ENCODE measurements at regions not wholly inside any gene's neighbourhood (a gene's known extent, or its start where the extent isn't known, plus 50 kb on each side); places are given as distances from the start of the nearest gene placed in this dataset.

- DNase-seq, result no peak
Measured at GRCh38 chr15:79373113-79373512, 59.0 kb upstream of the MINAR1 start.

- no peak for DNase-seq
Measured at GRCh38 chr15:79373728-79374127, 58.4 kb upstream of the MINAR1 start.

- no peak for DNase-seq
Measured at GRCh38 chr15:79376383-79376782, 55.8 kb upstream of the MINAR1 start.

GRCh38 chr15:79378394-79379109, 53.6 kb upstream of the MINAR1 start:
- peak; percentile 42 for DNase-seq

- DNase-seq, result peak; percentile 89
Measured at GRCh38 chr15:79380755-79381497, 51.2 kb upstream of the MINAR1 start.

- no peak for DNase-seq
Measured at GRCh38 chr15:79381593-79381992, 50.5 kb upstream of the MINAR1 start.
